Neural progenitor cell (in vitro differentiated cells): ENCODE measurements at regions not wholly inside any gene's neighbourhood (a gene's known extent, or its start where the extent isn't known, plus 50 kb on each side); places are given as distances from the start of the nearest gene placed in this dataset.

Experiments used
- DNase-seq: peaks from one replicate; pipeline ENCODE4 v3.0.0-alpha.2; 2016; ENCODE audit warnings: low spot score
- H2AFZ ChIP-seq: fragments of 200-600 bp; sonication (generic); replicated peaks from 2 replicates; pipeline ENCODE4 v1.6.1; 2016; ENCODE audit warnings: antibody characterized with exemption
- H3F3A ChIP-seq: fragments of 200-600 bp; sonication (generic); 2 replicates; pipeline ENCODE4 v1.6.1; 2016; ENCODE audit warnings: antibody characterized with exemption, low read depth
- H3K27ac ChIP-seq: fragments of 200-600 bp; sonication (generic); 2 replicates; pipeline ENCODE4 v1.5.1; 2016; ENCODE audit warnings: mild to moderate bottlenecking
- H3K27me3 ChIP-seq: fragments of 200-600 bp; sonication (generic); 2 replicates; pipeline ENCODE4 v1.6.1; 2016; ENCODE audit warnings: mild to moderate bottlenecking, moderate library complexity
- H3K36me3 ChIP-seq: fragments of 200-600 bp; sonication (generic); 2 replicates; pipeline ENCODE4 v1.5.1; 2016
- H3K4me1 ChIP-seq: fragments of 200-600 bp; sonication (generic); 2 replicates; pipeline ENCODE4 v1.6.1; 2016; ENCODE audit warnings: mixed run types
- H3K4me2 ChIP-seq: fragments of 200-600 bp; sonication (generic); 2 replicates; pipeline ENCODE4 v1.6.1; 2016
- H3K4me3 ChIP-seq: fragments of 200-600 bp; sonication (generic); 2 replicates; pipeline ENCODE4 v1.5.1; 2016
- H3K79me2 ChIP-seq: fragments of 200-600 bp; sonication (generic); 2 replicates; pipeline ENCODE4 v1.6.1; 2016; ENCODE audit warnings: low read depth
- H3K9ac ChIP-seq: fragments of 200-600 bp; sonication (generic); 2 replicates; pipeline ENCODE4 v1.6.1; 2016
- H3K9me3 ChIP-seq: fragments of 200-600 bp; sonication (generic); 2 replicates; pipeline ENCODE4 v1.5.1; 2016; ENCODE audit warnings: low read depth
- H4K20me1 ChIP-seq: fragments of 200-600 bp; sonication (generic); 2 replicates; pipeline ENCODE4 v1.6.1; 2016; ENCODE audit warnings: low read depth
- H3K27ac Mint-ChIP-seq: 3 replicates; pipeline ENCODE4 v1.8.0; 2021; ENCODE audit warnings: mixed read lengths
- H3K27me3 Mint-ChIP-seq: 2 replicates; pipeline ENCODE4 v1.8.0; 2022; ENCODE audit warnings: low read depth, mild to moderate bottlenecking, inconsistent platforms, moderate library complexity, mixed read lengths; ENCODE audit not compliant: insufficient read depth
- H3K36me3 Mint-ChIP-seq: 3 replicates; pipeline ENCODE4 v1.8.0; 2021; ENCODE audit warnings: mixed read lengths
- H3K4me1 Mint-ChIP-seq: 3 replicates; pipeline ENCODE4 v1.8.0; 2021; ENCODE audit warnings: mixed read lengths
- H3K4me3 Mint-ChIP-seq: 3 replicates; pipeline ENCODE4 v1.8.0; 2021; ENCODE audit warnings: mild to moderate bottlenecking, moderate library complexity, mixed read lengths
- H3K9me3 Mint-ChIP-seq: 3 replicates; pipeline ENCODE4 v1.8.0; 2020; ENCODE audit warnings: mixed read lengths
- CTCF ChIP-seq: fragments of 200-600 bp; sonication (generic); IDR thresholded peaks from 2 replicates; pipeline ENCODE4 v1.5.1; 2017; ENCODE audit warnings: antibody characterized with exemption, mild to moderate bottlenecking
- EZH2 ChIP-seq: fragments of 200-600 bp; sonication (generic); IDR thresholded peaks from 2 replicates; pipeline ENCODE4 v1.6.1; 2017; ENCODE audit warnings: antibody characterized with exemption, mild to moderate bottlenecking, moderate library complexity
- EZH2phosphoT487 ChIP-seq: fragments of 200-600 bp; sonication (generic); IDR thresholded peaks from 2 replicates; pipeline ENCODE4 v1.6.1; 2017; ENCODE audit warnings: antibody characterized with exemption

- Mint-ChIP-seq H3K36me3 (peaks cover under 1% of the 10 kb centered on the region), H3K9me3 (peaks cover 2% of the 10 kb centered on the region), H3K4me1 (peaks cover 7% of the 10 kb centered on the region), H3K4me3 (no peak overlapping the region), H3K27ac (no peak overlapping the region), H3K27me3 (peaks cover 2% of the 10 kb centered on the region)
- H3K9ac ChIP-seq: no peak overlapping the region
- TF ChIP-seq EZH2: no peak
- TF ChIP-seq CTCF: no peak
- no peak for TF ChIP-seq EZH2phosphoT487
- H3K4me2 ChIP-seq: no peak overlapping the region
- no peaks in the 10 kb centered on the region for H4K20me1 ChIP-seq
- H2AFZ ChIP-seq: no peak overlapping the region
- H3K27me3 ChIP-seq: no peaks in the 10 kb centered on the region
- H3K27ac ChIP-seq: no peak overlapping the region
- peaks cover 11% of the 10 kb centered on the region for H3K4me1 ChIP-seq
- no peaks in the 10 kb centered on the region for H3K36me3 ChIP-seq
- no peaks in the 10 kb centered on the region for H3K9me3 ChIP-seq
- H3K79me2 ChIP-seq: no peaks in the 10 kb centered on the region
- H3F3A ChIP-seq: peaks cover 7% of the 10 kb centered on the region
- no peak for DNase-seq
- no peak overlapping the region for H3K4me3 ChIP-seq
Observed at GRCh38 chr16:79393564-79393963, 207.0 kb downstream of the MAF start.

GRCh38 chr16:79393127-79393526 lies 207.4 kb downstream of the MAF start:
- Histone ChIP-seq H4K20me1 (no peaks in the 10 kb centered on the region), H3K9me3 (no peaks in the 10 kb centered on the region), H3K36me3 (no peaks in the 10 kb centered on the region), H3K4me2 (peak overlapping the region; percentile 23), H3K27ac (no peak overlapping the region), H3K4me1 (peaks cover 11% of the 10 kb centered on the region), H3F3A (peaks cover 7% of the 10 kb centered on the region), H3K4me3 (no peak overlapping the region), H3K27me3 (no peaks in the 10 kb centered on the region), H2AFZ (no peak overlapping the region), H3K9ac (no peak overlapping the region), H3K79me2 (no peaks in the 10 kb centered on the region)
- Mint-ChIP-seq H3K4me3 (no peak overlapping the region), H3K4me1 (peaks cover 7% of the 10 kb centered on the region), H3K36me3 (no peaks in the 10 kb centered on the region), H3K27me3 (peaks cover 2% of the 10 kb centered on the region), H3K27ac (no peak overlapping the region), H3K9me3 (no peaks in the 10 kb centered on the region)
- TF ChIP-seq EZH2phosphoT487: no peak
- no peak for TF ChIP-seq EZH2
- TF ChIP-seq CTCF: no peak
- DNase-seq: peak; percentile 50

- Histone ChIP-seq H3K4me3 (no peak overlapping the region), H3K27ac (no peak overlapping the region), H3K27me3 (no peaks in the 10 kb centered on the region), H2AFZ (no peak overlapping the region), H4K20me1 (no peaks in the 10 kb centered on the region), H3K79me2 (no peaks in the 10 kb centered on the region), H3K36me3 (no peaks in the 10 kb centered on the region), H3F3A (peaks cover 7% of the 10 kb centered on the region), H3K9ac (no peak overlapping the region), H3K4me1 (peaks cover 11% of the 10 kb centered on the region), H3K9me3 (no peaks in the 10 kb centered on the region), H3K4me2 (no peak overlapping the region)
- no peaks in the 10 kb centered on the region for H3K36me3 Mint-ChIP-seq
- peak overlapping the region; percentile 9 for H3K27ac Mint-ChIP-seq
- no peaks in the 10 kb centered on the region for H3K9me3 Mint-ChIP-seq
- H3K27me3 Mint-ChIP-seq: peaks cover 2% of the 10 kb centered on the region
- no peak overlapping the region for H3K4me3 Mint-ChIP-seq
- no peak for TF ChIP-seq CTCF
- TF ChIP-seq EZH2: no peak
- TF ChIP-seq EZH2phosphoT487: no peak
- H3K4me1 Mint-ChIP-seq: peaks cover 7% of the 10 kb centered on the region
- DNase-seq: no peak
Observed at GRCh38 chr16:79392081-79392480, 208.5 kb downstream of the MAF start.

- no peak for TF ChIP-seq EZH2
- no peak for TF ChIP-seq CTCF
- TF ChIP-seq EZH2phosphoT487: no peak
- Histone ChIP-seq H3K9ac (no peak overlapping the region), H3K36me3 (no peaks in the 10 kb centered on the region), H3K4me3 (no peak overlapping the region), H2AFZ (no peak overlapping the region), H3K4me2 (no peak overlapping the region), H4K20me1 (no peaks in the 10 kb centered on the region), H3K79me2 (no peaks in the 10 kb centered on the region), H3K27ac (no peak overlapping the region), H3F3A (peaks cover 7% of the 10 kb centered on the region), H3K27me3 (no peaks in the 10 kb centered on the region), H3K4me1 (peaks cover 11% of the 10 kb centered on the region), H3K9me3 (no peaks in the 10 kb centered on the region)
- Mint-ChIP-seq H3K27me3 (peaks cover 2% of the 10 kb centered on the region), H3K36me3 (no peaks in the 10 kb centered on the region), H3K4me1 (peaks cover 7% of the 10 kb centered on the region), H3K4me3 (no peak overlapping the region), H3K9me3 (no peaks in the 10 kb centered on the region), H3K27ac (no peak overlapping the region)
- no peak for DNase-seq
Observed at GRCh38 chr16:79391395-79391794, 209.1 kb downstream of the MAF start.
